WTC11 (cell line): ENCODE measurements at regions not wholly inside any gene's neighbourhood (a gene's known extent, or its start where the extent isn't known, plus 50 kb on each side); places are given as distances from the start of the nearest gene placed in this dataset.

Source experiments
- ATAC-seq: fragments of 200-7000 bp; cut with Tn5 transposase; 2 replicates; pipeline ENCODE4 v1.10.0; 2021; ENCODE audit warnings: mild to moderate bottlenecking, moderate library complexity
- CTCF ChIA-PET: fragments of 300-600 bp; sonication (Branson Sonifier 250); formaldehyde crosslinking; loops from one replicate; lab custom pipeline; 2021; ENCODE audit warnings: antibody characterized with exemption; lab: Charles Lee
- POLR2A ChIA-PET: fragments of 350-600 bp; sonication (Branson Sonifier 250); formaldehyde crosslinking; loops from one replicate; lab custom pipeline; 2021; ENCODE audit warnings: antibody characterized with exemption; lab: Charles Lee
- DNase-seq: peaks from one replicate; pipeline ENCODE4 v3.0.0; 2021; ENCODE audit warnings: low spot score
- H3K27ac Mint-ChIP-seq: 2 replicates; pipeline ENCODE4 v1.8.0; 2021; ENCODE audit warnings: mixed read lengths
- H3K27me3 Mint-ChIP-seq: 2 replicates; pipeline ENCODE4 v1.8.0; 2021; ENCODE audit warnings: low read depth, mild to moderate bottlenecking, moderate library complexity, mixed read lengths
- H3K36me3 Mint-ChIP-seq: 2 replicates; pipeline ENCODE4 v1.8.0; 2021; ENCODE audit warnings: mixed read lengths
- H3K4me1 Mint-ChIP-seq: 2 replicates; pipeline ENCODE4 v1.8.0; 2022; ENCODE audit warnings: mixed read lengths
- H3K4me3 Mint-ChIP-seq: 2 replicates; pipeline ENCODE4 v1.8.0; 2021; ENCODE audit warnings: mild to moderate bottlenecking, moderate library complexity, mixed read lengths
- H3K9me3 Mint-ChIP-seq: 2 replicates; pipeline ENCODE4 v1.8.0; 2021; ENCODE audit warnings: mixed read lengths
- ATF1 ChIP-seq: sonication (generic); formaldehyde crosslinking; IDR thresholded peaks from 2 replicates; pipeline ENCODE4 v1.8.1; 2023; ENCODE audit warnings: mild to moderate bottlenecking, moderate library complexity, missing genetic modification reagents
- CBFB ChIP-seq: sonication (generic); formaldehyde crosslinking; IDR thresholded peaks from 2 replicates; pipeline ENCODE4 v1.8.1; 2022; ENCODE audit warnings: mild to moderate bottlenecking, low read depth, missing genetic modification reagents
- ELF4 ChIP-seq: sonication (generic); formaldehyde crosslinking; IDR thresholded peaks from 2 replicates; pipeline ENCODE4 v1.8.1; 2022; ENCODE audit warnings: low read depth, mild to moderate bottlenecking, moderate library complexity, missing genetic modification reagents
- FOXP1 ChIP-seq: sonication (generic); formaldehyde crosslinking; IDR thresholded peaks from 2 replicates; pipeline ENCODE4 v1.8.0; 2022; ENCODE audit warnings: missing genetic modification reagents, mild to moderate bottlenecking, moderate library complexity, borderline replicate concordance
- GABPB1 ChIP-seq: sonication (generic); formaldehyde crosslinking; IDR thresholded peaks from 2 replicates; pipeline ENCODE4 v1.8.1; 2023; ENCODE audit warnings: mild to moderate bottlenecking, missing genetic modification reagents
- MAX ChIP-seq: sonication (generic); formaldehyde crosslinking; IDR thresholded peaks from 2 replicates; pipeline ENCODE4 v1.8.0; 2022; ENCODE audit warnings: mild to moderate bottlenecking, missing genetic modification reagents
- NFATC4 ChIP-seq: fragments of 250-450 bp; sonication (Bioruptor Pico); IDR thresholded peaks from 2 replicates; pipeline ENCODE4 v1.9.0; 2021; ENCODE audit warnings: mild to moderate bottlenecking
- NFYB ChIP-seq: sonication (generic); formaldehyde crosslinking; conservative IDR thresholded peaks from 2 replicates; pipeline ENCODE4 v1.8.0; 2022; ENCODE audit warnings: low read depth, missing genetic modification reagents
- PRRX2 ChIP-seq: fragments of 250-450 bp; sonication (Bioruptor Pico); IDR thresholded peaks from 2 replicates; pipeline ENCODE4 v1.8.0; 2021; ENCODE audit warnings: mild to moderate bottlenecking
- TCF7 ChIP-seq: sonication (generic); formaldehyde crosslinking; IDR thresholded peaks from 2 replicates; pipeline ENCODE4 v1.8.0; 2022; ENCODE audit warnings: mild to moderate bottlenecking, low read depth, missing genetic modification reagents, moderate library complexity
- ZNF263 ChIP-seq: sonication (generic); formaldehyde crosslinking; IDR thresholded peaks from 2 replicates; pipeline ENCODE4 v1.8.1; 2022; ENCODE audit warnings: low read depth, mild to moderate bottlenecking, moderate library complexity, missing genetic modification reagents
- ZNF317 ChIP-seq: sonication (generic); formaldehyde crosslinking; IDR thresholded peaks from 2 replicates; pipeline ENCODE4 v1.8.1; 2023; ENCODE audit warnings: low read depth, mild to moderate bottlenecking, moderate library complexity, missing genetic modification reagents, borderline replicate concordance
- ZNF396 ChIP-seq: fragments of 250-450 bp; sonication (Bioruptor Pico); IDR thresholded peaks from 2 replicates; pipeline ENCODE4 v1.8.0; 2021; ENCODE audit warnings: mild to moderate bottlenecking, moderate library complexity, borderline replicate concordance
- ZNF416 ChIP-seq: fragments of 250-450 bp; sonication (Bioruptor Pico); IDR thresholded peaks from 2 replicates; pipeline ENCODE4 v1.9.0; 2021; ENCODE audit warnings: mild to moderate bottlenecking, inconsistent platforms
- TF ChIP-seq, protein P1 (sequence below): fragments of 250-450 bp; sonication (Bioruptor Pico); IDR thresholded peaks from 2 replicates; pipeline ENCODE4 v1.9.0; 2021; ENCODE audit warnings: mild to moderate bottlenecking
- TF ChIP-seq, protein P2 (sequence below): sonication (generic); formaldehyde crosslinking; IDR thresholded peaks from 2 replicates; pipeline ENCODE4 v1.8.1; 2023; ENCODE audit warnings: mild to moderate bottlenecking, missing genetic modification reagents
- TF ChIP-seq, protein P3 (sequence below): sonication (generic); formaldehyde crosslinking; IDR thresholded peaks from 2 replicates; pipeline ENCODE4 v1.8.1; 2023; ENCODE audit warnings: mild to moderate bottlenecking, missing genetic modification reagents
- TF ChIP-seq, protein P4 (sequence below): sonication (generic); formaldehyde crosslinking; IDR thresholded peaks from 2 replicates; pipeline ENCODE4 v1.8.0; 2023; ENCODE audit warnings: missing genetic modification reagents, mild to moderate bottlenecking, borderline replicate concordance
- TF ChIP-seq, protein P5 (sequence below): sonication (generic); formaldehyde crosslinking; IDR thresholded peaks from 2 replicates; pipeline ENCODE4 v1.8.0; 2022; ENCODE audit warnings: mild to moderate bottlenecking, missing genetic modification reagents
- TF ChIP-seq, protein P6 (sequence below): sonication (generic); formaldehyde crosslinking; IDR thresholded peaks from 2 replicates; pipeline ENCODE4 v1.8.1; 2023; ENCODE audit warnings: mild to moderate bottlenecking, moderate library complexity, missing genetic modification reagents

GRCh38 chr20:54941666-54942065 is 466.3 kb downstream of the DOK5 start:
- no peak for ATAC-seq
- TF ChIP-seq CBFB (no peak), ZNF317 (CRISPR knock-in tag) (no peak), ATF1 (CRISPR knock-in tag) (no peak), PRRX2 (CRISPR knock-in tag) (no peak), TCF7 (no peak), FOXP1 (CRISPR knock-in tag) (no peak), ZNF396 (CRISPR knock-in tag) (no peak), NFATC4 (CRISPR knock-in tag) (no peak), MAX (no peak), ELF4 (CRISPR knock-in tag) (no peak), ZNF263 (CRISPR knock-in tag) (no peak), GABPB1 (CRISPR knock-in tag) (no peak)
- TF ChIP-seq, protein P1, sequence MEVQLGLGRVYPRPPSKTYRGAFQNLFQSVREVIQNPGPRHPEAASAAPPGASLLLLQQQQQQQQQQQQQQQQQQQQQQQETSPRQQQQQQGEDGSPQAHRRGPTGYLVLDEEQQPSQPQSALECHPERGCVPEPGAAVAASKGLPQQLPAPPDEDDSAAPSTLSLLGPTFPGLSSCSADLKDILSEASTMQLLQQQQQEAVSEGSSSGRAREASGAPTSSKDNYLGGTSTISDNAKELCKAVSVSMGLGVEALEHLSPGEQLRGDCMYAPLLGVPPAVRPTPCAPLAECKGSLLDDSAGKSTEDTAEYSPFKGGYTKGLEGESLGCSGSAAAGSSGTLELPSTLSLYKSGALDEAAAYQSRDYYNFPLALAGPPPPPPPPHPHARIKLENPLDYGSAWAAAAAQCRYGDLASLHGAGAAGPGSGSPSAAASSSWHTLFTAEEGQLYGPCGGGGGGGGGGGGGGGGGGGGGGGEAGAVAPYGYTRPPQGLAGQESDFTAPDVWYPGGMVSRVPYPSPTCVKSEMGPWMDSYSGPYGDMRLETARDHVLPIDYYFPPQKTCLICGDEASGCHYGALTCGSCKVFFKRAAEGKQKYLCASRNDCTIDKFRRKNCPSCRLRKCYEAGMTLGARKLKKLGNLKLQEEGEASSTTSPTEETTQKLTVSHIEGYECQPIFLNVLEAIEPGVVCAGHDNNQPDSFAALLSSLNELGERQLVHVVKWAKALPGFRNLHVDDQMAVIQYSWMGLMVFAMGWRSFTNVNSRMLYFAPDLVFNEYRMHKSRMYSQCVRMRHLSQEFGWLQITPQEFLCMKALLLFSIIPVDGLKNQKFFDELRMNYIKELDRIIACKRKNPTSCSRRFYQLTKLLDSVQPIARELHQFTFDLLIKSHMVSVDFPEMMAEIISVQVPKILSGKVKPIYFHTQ (CRISPR knock-in tag): no peak
- TF ChIP-seq, protein P2, sequence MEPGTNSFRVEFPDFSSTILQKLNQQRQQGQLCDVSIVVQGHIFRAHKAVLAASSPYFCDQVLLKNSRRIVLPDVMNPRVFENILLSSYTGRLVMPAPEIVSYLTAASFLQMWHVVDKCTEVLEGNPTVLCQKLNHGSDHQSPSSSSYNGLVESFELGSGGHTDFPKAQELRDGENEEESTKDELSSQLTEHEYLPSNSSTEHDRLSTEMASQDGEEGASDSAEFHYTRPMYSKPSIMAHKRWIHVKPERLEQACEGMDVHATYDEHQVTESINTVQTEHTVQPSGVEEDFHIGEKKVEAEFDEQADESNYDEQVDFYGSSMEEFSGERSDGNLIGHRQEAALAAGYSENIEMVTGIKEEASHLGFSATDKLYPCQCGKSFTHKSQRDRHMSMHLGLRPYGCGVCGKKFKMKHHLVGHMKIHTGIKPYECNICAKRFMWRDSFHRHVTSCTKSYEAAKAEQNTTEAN (CRISPR knock-in tag): no peak
- TF ChIP-seq, protein P3, sequence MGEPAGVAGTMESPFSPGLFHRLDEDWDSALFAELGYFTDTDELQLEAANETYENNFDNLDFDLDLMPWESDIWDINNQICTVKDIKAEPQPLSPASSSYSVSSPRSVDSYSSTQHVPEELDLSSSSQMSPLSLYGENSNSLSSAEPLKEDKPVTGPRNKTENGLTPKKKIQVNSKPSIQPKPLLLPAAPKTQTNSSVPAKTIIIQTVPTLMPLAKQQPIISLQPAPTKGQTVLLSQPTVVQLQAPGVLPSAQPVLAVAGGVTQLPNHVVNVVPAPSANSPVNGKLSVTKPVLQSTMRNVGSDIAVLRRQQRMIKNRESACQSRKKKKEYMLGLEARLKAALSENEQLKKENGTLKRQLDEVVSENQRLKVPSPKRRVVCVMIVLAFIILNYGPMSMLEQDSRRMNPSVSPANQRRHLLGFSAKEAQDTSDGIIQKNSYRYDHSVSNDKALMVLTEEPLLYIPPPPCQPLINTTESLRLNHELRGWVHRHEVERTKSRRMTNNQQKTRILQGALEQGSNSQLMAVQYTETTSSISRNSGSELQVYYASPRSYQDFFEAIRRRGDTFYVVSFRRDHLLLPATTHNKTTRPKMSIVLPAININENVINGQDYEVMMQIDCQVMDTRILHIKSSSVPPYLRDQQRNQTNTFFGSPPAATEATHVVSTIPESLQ (CRISPR knock-in tag): no peak
- TF ChIP-seq, protein P4, sequence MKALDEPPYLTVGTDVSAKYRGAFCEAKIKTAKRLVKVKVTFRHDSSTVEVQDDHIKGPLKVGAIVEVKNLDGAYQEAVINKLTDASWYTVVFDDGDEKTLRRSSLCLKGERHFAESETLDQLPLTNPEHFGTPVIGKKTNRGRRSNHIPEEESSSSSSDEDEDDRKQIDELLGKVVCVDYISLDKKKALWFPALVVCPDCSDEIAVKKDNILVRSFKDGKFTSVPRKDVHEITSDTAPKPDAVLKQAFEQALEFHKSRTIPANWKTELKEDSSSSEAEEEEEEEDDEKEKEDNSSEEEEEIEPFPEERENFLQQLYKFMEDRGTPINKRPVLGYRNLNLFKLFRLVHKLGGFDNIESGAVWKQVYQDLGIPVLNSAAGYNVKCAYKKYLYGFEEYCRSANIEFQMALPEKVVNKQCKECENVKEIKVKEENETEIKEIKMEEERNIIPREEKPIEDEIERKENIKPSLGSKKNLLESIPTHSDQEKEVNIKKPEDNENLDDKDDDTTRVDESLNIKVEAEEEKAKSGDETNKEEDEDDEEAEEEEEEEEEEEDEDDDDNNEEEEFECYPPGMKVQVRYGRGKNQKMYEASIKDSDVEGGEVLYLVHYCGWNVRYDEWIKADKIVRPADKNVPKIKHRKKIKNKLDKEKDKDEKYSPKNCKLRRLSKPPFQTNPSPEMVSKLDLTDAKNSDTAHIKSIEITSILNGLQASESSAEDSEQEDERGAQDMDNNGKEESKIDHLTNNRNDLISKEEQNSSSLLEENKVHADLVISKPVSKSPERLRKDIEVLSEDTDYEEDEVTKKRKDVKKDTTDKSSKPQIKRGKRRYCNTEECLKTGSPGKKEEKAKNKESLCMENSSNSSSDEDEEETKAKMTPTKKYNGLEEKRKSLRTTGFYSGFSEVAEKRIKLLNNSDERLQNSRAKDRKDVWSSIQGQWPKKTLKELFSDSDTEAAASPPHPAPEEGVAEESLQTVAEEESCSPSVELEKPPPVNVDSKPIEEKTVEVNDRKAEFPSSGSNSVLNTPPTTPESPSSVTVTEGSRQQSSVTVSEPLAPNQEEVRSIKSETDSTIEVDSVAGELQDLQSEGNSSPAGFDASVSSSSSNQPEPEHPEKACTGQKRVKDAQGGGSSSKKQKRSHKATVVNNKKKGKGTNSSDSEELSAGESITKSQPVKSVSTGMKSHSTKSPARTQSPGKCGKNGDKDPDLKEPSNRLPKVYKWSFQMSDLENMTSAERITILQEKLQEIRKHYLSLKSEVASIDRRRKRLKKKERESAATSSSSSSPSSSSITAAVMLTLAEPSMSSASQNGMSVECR: no peak
- H3K27me3 Mint-ChIP-seq: no peaks in the 10 kb centered on the region; the same call in 1 of the 2 replicates
- peaks cover 78% of the 10 kb centered on the region for H3K9me3 Mint-ChIP-seq
- ChIA-PET POLR2A (no interaction called here), CTCF (no interaction called here)
- no peak for DNase-seq
- no peak overlapping the region for H3K4me3 Mint-ChIP-seq
- no peak overlapping the region for H3K27ac Mint-ChIP-seq
- H3K36me3 Mint-ChIP-seq: peaks cover 72% of the 10 kb centered on the region
- no peaks in the 10 kb centered on the region for H3K4me1 Mint-ChIP-seq

DNA sequence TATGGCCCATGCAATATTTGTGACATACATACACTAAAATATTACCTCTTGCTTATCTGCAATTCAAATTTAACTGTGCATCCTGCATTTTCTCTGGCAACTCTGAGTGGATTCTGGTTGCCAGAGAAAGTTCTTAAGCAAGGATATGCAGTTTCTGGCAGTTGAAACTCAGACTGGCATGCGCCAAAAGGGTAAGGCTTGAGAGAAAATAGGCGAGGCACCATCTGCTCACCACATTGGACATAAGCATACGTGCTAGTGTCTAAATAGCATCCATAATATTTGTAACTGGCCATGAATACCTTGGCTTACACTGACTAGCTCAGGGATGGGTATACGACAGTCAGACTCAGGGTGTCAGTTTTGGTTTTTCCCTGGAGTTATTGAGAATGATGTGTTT is 465.1 kb downstream of the DOK5 start:
- DNase-seq (no peak), ATAC-seq (no peak)
- no peak overlapping the region for H3K27ac Mint-ChIP-seq
- H3K4me3 Mint-ChIP-seq: no peak overlapping the region
- H3K4me1 Mint-ChIP-seq: no peaks in the 10 kb centered on the region
- ChIA-PET POLR2A (no interaction called here), CTCF (no interaction called here)
- no peaks in the 10 kb centered on the region; the same call in 1 of the 2 replicates for H3K27me3 Mint-ChIP-seq
- peaks cover 82% of the 10 kb centered on the region for H3K9me3 Mint-ChIP-seq
- peaks cover 72% of the 10 kb centered on the region for H3K36me3 Mint-ChIP-seq
- TF ChIP-seq, protein P5, sequence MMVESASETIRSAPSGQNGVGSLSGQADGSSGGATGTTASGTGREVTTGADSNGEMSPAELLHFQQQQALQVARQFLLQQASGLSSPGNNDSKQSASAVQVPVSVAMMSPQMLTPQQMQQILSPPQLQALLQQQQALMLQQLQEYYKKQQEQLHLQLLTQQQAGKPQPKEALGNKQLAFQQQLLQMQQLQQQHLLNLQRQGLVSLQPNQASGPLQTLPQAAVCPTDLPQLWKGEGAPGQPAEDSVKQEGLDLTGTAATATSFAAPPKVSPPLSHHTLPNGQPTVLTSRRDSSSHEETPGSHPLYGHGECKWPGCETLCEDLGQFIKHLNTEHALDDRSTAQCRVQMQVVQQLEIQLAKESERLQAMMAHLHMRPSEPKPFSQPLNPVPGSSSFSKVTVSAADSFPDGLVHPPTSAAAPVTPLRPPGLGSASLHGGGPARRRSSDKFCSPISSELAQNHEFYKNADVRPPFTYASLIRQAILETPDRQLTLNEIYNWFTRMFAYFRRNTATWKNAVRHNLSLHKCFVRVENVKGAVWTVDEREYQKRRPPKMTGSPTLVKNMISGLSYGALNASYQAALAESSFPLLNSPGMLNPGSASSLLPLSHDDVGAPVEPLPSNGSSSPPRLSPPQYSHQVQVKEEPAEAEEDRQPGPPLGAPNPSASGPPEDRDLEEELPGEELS (CRISPR knock-in tag): no peak
- TF ChIP-seq, protein P2 (CRISPR knock-in tag): no peak
- no peak for TF ChIP-seq ZNF416 (CRISPR knock-in tag)
- TF ChIP-seq NFATC4 (CRISPR knock-in tag): no peak
- TF ChIP-seq, protein P6, sequence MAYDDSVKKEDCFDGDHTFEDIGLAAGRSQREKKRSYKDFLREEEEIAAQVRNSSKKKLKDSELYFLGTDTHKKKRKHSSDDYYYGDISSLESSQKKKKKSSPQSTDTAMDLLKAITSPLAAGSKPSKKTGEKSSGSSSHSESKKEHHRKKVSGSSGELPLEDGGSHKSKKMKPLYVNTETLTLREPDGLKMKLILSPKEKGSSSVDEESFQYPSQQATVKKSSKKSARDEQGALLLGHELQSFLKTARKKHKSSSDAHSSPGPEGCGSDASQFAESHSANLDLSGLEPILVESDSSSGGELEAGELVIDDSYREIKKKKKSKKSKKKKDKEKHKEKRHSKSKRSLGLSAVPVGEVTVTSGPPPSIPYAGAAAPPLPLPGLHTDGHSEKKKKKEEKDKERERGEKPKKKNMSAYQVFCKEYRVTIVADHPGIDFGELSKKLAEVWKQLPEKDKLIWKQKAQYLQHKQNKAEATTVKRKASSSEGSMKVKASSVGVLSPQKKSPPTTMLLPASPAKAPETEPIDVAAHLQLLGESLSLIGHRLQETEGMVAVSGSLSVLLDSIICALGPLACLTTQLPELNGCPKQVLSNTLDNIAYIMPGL: no peak
- TF ChIP-seq NFYB (CRISPR knock-in tag): no peak
